Adrenal gland (tissue), 9 donors: ENCODE measurements at regions not wholly inside any gene's neighbourhood (a gene's known extent, or its start where the extent isn't known, plus 50 kb on each side); places are given as distances from the start of the nearest gene placed in this dataset.

Experiments
- DNase-seq, 7 donors: peaks; one replicate each; pipeline ENCODE4 v3.0.0-alpha.2; 2019 to 2020
- H3K27ac ChIP-seq, 5 donors: fragments of 200-600 bp; sonication (generic) in 4 of 5; 1 replicate in 3 of 5; 2 replicates in 2 of 5; pipeline versions ENCODE4 v1.5.1 to v1.8.0; 2016 to 2020; ENCODE audit warnings: mild to moderate bottlenecking in 1 of 5
- H3K27me3 ChIP-seq: fragments of 200-600 bp; 2 replicates; pipeline ENCODE4 v1.8.0; 2021
- H3K36me3 ChIP-seq, 2 donors: fragments of 200-600 bp; replicated peaks in 1 of 2; 1 replicate in 1 of 2; 2 replicates in 1 of 2; pipeline versions ENCODE4 v1.5.1 to v1.8.0; 2018 to 2022
- H3K4me1 ChIP-seq, 2 donors: fragments of 200-600 bp; replicated peaks in 1 of 2; 1 replicate in 1 of 2; 2 replicates in 1 of 2; pipeline versions ENCODE4 v1.5.1 to v1.8.0; 2018 to 2021
- H3K4me3 ChIP-seq, 4 donors: fragments of 200-600 bp; sonication (generic) in 3 of 4; one replicate each; pipeline ENCODE4 v1.5.1; 2016 to 2018
- H3K9me3 ChIP-seq, 3 donors: fragments of 200-600 bp; sonication (generic) in 1 of 3; replicated peaks in 1 of 3; 1 replicate in 2 of 3; 2 replicates in 1 of 3; pipeline versions ENCODE4 v1.5.1 to v1.8.0; 2016 to 2021
- POLR2A ChIP-seq, 2 donors: fragments of 450-650 bp; IDR thresholded peaks; one replicate each; pipeline ENCODE4 v1.6.1; 2017; ENCODE audit warnings: antibody characterized with exemption in 2 of 2, mild to moderate bottlenecking in 2 of 2, moderate library complexity in 1 of 2
- WGBS, 4 donors: extraction: QIAGEN DNeasy Blood & Tissue Kit in 2 of 4; methylation state at CpG; one replicate each; pipeline versions ENCODE4 v1.1.5 to v1.1.7; 2013 to 2017; 5-methylcytosine and 5-hydroxymethylcytosine counted together
- intact Hi-C, 2 donors: fragments of 100-400 bp; cut with DNase I; formaldehyde crosslinking; loops; one replicate each; pipeline versions ENCODE4 v1.14.1 to v1.15.0; 2022 to 2023
- TF ChIP-seq, protein P1 (sequence below), 6 experiments: fragments of 450-650 bp in 4 of 6; fragments of 200-600 bp in 2 of 6; sonication (generic) in 1 of 6; IDR thresholded peaks; 1 replicate in 5 of 6; 2 replicates in 1 of 6; pipeline versions ENCODE4 v1.5.1 to v1.8.0; 2016 to 2021; ENCODE audit warnings: antibody characterized with exemption in 6 of 6, mild to moderate bottlenecking in 2 of 6, moderate library complexity in 1 of 6
- donor health status: healthy with polysubstance abuse.
- donor health status: Bipolar disorder and iron deficiency.
- donor health status: DM: yes; HTN: yes; CAD: no.
- donor health status: DM: no; HTN: no; CAD: no.
- donor health status: DM: no; HTN: no; CAD: no.

DNA sequence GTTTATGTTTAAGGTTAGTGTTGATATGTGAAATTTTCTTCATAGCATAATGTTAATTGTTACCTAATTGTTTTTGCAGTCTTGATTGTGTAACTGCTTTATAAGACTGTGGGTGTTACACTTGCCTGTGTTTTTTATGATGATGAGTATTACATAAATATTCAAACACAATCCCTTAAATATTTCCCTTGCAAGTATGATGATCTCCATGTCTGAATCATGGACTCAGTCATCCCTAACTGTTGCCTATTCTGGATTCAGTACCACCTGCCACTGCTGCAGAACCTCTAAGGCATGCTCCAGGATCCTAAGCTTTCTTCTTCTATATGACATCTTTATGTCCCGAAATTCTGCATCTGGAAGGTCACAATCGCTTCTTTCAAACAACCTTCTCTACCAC lies 246.3 kb upstream of the CLEC14A start:
- TF ChIP-seq, protein P1, sequence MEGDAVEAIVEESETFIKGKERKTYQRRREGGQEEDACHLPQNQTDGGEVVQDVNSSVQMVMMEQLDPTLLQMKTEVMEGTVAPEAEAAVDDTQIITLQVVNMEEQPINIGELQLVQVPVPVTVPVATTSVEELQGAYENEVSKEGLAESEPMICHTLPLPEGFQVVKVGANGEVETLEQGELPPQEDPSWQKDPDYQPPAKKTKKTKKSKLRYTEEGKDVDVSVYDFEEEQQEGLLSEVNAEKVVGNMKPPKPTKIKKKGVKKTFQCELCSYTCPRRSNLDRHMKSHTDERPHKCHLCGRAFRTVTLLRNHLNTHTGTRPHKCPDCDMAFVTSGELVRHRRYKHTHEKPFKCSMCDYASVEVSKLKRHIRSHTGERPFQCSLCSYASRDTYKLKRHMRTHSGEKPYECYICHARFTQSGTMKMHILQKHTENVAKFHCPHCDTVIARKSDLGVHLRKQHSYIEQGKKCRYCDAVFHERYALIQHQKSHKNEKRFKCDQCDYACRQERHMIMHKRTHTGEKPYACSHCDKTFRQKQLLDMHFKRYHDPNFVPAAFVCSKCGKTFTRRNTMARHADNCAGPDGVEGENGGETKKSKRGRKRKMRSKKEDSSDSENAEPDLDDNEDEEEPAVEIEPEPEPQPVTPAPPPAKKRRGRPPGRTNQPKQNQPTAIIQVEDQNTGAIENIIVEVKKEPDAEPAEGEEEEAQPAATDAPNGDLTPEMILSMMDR (IDR thresholded peaks at IDR 0.05), result no peak
- no peak for TF ChIP-seq POLR2A (IDR thresholded peaks at IDR 0.05)
- Histone ChIP-seq H3K9me3 (no peaks in the 10 kb centered on the region), H3K27ac (no peak overlapping the region), H3K4me1 (no peaks in the 10 kb centered on the region), H3K4me3 (no peak overlapping the region), H3K36me3 (no peaks in the 10 kb centered on the region), H3K27me3 (no peaks in the 10 kb centered on the region)
- intact Hi-C loops, result no loop called here
- 60 to 89% (median 69%) methylated on average over 2 of the region's 2 CpGs for WGBS, 4 donors
- no peak for DNase-seq

DNA sequence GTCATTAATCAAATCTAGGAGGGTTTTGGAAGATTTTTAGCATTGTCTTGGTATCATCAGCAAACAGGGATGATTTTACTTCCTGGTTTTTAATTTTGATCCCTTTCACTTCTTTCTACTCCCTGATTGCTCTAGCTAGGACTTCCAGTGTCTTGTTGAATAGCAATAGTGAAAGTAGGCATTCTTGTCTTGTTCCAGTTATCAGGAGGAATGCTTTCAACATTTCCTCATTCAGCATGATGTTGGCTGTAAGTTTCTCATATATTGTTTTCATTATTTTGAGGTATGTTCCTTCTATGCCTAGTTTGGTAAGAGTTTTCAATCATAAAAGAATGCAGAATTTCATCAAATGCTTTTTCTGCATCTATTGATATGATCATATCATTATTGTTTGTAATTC lies 244.2 kb upstream of the CLEC14A start:
- intact Hi-C loops, result no loop called here
- no peaks in the 10 kb centered on the region for H3K27me3 ChIP-seq
- TF ChIP-seq POLR2A (IDR thresholded peaks at IDR 0.05), result no peak
- TF ChIP-seq, protein P1 (IDR thresholded peaks at IDR 0.05), result no peak
- H3K27ac ChIP-seq, result no peak overlapping the region
- no peak overlapping the region for H3K4me3 ChIP-seq
- H3K4me1 ChIP-seq, result no peaks in the 10 kb centered on the region
- no peaks in the 10 kb centered on the region for H3K9me3 ChIP-seq
- no peak for DNase-seq
- H3K36me3 ChIP-seq, result no peaks in the 10 kb centered on the region

DNA sequence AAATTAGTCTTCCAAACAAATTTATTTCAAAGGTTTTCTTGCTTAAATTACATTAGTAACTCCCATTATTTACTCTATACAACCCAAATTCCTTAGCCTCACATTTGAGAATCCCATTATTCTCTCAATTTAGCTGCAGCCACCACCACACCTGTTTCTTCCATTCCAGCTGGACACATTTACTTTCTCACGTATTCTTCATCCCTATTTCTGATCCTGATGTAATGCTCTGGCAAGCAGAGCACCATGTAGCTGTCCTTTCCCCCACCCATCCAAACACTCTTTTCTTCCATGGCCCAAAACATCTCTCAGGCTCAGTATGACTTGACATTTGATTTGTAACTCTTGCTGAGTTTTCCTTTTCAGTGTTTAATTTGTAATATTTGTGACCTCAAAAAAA lies 240.2 kb upstream of the CLEC14A start:
- H3K27me3 ChIP-seq, result no peaks in the 10 kb centered on the region
- TF ChIP-seq POLR2A (IDR thresholded peaks at IDR 0.05), result no peak
- TF ChIP-seq, protein P1 (IDR thresholded peaks at IDR 0.05), result no peak
- no peaks in the 10 kb centered on the region for H3K36me3 ChIP-seq
- H3K4me1 ChIP-seq, result no peaks in the 10 kb centered on the region
- no peaks in the 10 kb centered on the region for H3K9me3 ChIP-seq
- no peak overlapping the region for H3K27ac ChIP-seq
- intact Hi-C loops, result no loop called here
- WGBS, 4 donors, result 57 to 78% (median 63%) methylated on average over 1 of the region's 1 CpG
- DNase-seq, result no peak
- no peak overlapping the region for H3K4me3 ChIP-seq

DNA sequence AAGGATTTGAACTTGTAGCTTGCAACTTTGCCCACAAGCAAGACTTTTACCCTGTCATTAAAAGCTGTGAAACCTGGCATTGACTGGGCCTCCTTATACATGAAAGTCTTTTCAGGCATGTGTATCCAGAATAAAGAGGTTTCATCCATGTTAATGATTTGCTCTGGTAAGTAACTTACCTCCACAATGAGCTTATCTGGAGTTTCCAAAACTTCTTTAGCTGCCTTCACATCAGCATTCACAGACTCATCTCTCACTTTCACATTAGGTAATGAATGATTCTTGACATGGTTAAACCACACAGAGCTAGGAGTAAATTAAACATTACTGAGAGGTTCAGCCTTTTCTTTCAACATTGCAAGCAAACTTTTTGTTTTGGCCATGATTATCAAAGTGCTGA lies 234.4 kb upstream of the CLEC14A start:
- Histone ChIP-seq H3K4me1 (no peaks in the 10 kb centered on the region), H3K27me3 (no peaks in the 10 kb centered on the region), H3K9me3 (no peaks in the 10 kb centered on the region), H3K27ac (no peak overlapping the region), H3K36me3 (no peaks in the 10 kb centered on the region), H3K4me3 (no peak overlapping the region)
- intact Hi-C loops, result no loop called here
- DNase-seq, result no peak
- no peak for TF ChIP-seq POLR2A (IDR thresholded peaks at IDR 0.05)
- TF ChIP-seq, protein P1 (IDR thresholded peaks at IDR 0.05), result no peak
